ENCODE measurements at regions not wholly inside any gene's neighbourhood (a gene's known extent, or its start where the extent isn't known, plus 50 kb on each side); places are given as distances from the start of the nearest gene placed in this dataset.

DNA sequence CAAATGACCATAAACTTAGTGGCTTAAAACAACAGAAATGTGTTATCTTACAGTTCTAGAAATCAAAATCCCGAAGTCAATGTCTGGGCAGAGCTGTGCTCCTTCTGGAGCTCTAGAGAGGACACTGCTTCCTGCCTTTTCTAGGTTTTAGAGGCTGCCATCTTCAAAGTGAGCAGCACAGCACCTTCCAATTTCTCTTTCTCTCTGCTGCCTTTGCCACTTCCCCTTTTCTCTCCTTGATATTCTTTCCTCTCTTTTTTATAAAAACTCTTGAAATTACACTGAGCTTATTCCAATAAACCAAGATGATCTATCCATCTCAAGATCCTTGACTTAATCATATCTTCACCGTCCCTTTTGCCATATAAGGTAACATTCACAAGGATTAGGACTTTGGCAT is 616.9 kb downstream of the PLPP3 start:
- TF ChIP-seq CTCF (IDR thresholded peaks at IDR 0.05) = no peak
- no peak for TF ChIP-seq POLR2A (IDR thresholded peaks at IDR 0.05; ENCODE audit: low read depth)
- no peak for TF ChIP-seq EP300 (IDR thresholded peaks at IDR 0.05)
